Breast epithelium (tissue), 3 donors: ENCODE measurements at regions not wholly inside any gene's neighbourhood (a gene's known extent, or its start where the extent isn't known, plus 50 kb on each side); places are given as distances from the start of the nearest gene placed in this dataset.

ENCODE experiments used
- CTCF ChIP-seq, 3 donors: fragments of 450-650 bp; IDR thresholded peaks; one replicate each; pipeline ENCODE4 v1.5.1; 2016 to 2017; ENCODE audit warnings: antibody characterized with exemption in 3 of 3, mild to moderate bottlenecking in 3 of 3, moderate library complexity in 3 of 3
- POLR2A ChIP-seq: fragments of 450-650 bp; IDR thresholded peaks from one replicate; pipeline ENCODE4 v1.6.1; 2016; ENCODE audit warnings: antibody characterized with exemption, mild to moderate bottlenecking, moderate library complexity

- TF ChIP-seq CTCF (IDR thresholded peaks at IDR 0.05), result no peak
- TF ChIP-seq POLR2A, result no peak
Measured at GRCh38 chr10:105834261-105835059, 1193.4 kb downstream of the SORCS3 start.
